ENCODE measurements at regions not wholly inside any gene's neighbourhood (a gene's known extent, or its start where the extent isn't known, plus 50 kb on each side); places are given as distances from the start of the nearest gene placed in this dataset.

DNA sequence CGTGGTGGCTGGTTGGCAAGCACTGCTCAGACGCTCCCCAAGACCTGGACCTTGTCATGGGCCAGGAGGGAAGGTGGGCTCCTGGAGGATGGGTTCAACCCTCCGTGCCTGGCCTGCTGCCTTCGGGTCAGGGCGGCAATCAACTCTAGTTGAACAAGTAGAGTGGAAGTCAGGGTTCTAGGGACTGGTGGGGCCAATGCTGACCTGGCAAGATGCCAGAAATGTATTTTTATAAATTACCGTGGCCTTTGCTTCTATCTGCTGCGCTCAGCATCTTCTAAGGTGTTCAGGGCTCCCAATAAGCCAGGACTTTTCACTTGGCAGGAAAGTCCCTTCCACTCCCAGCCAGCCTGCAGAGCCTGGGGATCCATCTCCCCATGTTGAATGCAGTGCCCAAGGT lies 207.1 kb upstream of the N4BP1 start:
- TF ChIP-seq, protein P1, sequence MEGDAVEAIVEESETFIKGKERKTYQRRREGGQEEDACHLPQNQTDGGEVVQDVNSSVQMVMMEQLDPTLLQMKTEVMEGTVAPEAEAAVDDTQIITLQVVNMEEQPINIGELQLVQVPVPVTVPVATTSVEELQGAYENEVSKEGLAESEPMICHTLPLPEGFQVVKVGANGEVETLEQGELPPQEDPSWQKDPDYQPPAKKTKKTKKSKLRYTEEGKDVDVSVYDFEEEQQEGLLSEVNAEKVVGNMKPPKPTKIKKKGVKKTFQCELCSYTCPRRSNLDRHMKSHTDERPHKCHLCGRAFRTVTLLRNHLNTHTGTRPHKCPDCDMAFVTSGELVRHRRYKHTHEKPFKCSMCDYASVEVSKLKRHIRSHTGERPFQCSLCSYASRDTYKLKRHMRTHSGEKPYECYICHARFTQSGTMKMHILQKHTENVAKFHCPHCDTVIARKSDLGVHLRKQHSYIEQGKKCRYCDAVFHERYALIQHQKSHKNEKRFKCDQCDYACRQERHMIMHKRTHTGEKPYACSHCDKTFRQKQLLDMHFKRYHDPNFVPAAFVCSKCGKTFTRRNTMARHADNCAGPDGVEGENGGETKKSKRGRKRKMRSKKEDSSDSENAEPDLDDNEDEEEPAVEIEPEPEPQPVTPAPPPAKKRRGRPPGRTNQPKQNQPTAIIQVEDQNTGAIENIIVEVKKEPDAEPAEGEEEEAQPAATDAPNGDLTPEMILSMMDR (IDR thresholded peaks at IDR 0.05; ENCODE audit: low read length): no peak
- TF ChIP-seq EZH2phosphoT487 (IDR thresholded peaks at IDR 0.05; ENCODE audit: low read length) (no peak), EZH2 (optimal IDR thresholded peaks at IDR 0.05; ENCODE audit: low read depth, low read length) (no peak)
